Breast epithelium (tissue), 4 donors: ENCODE measurements at regions not wholly inside any gene's neighbourhood (a gene's known extent, or its start where the extent isn't known, plus 50 kb on each side); places are given as distances from the start of the nearest gene placed in this dataset.
"Not testable (repeated sequence)": the region's sequence is repeated elsewhere in the genome, so short reads cannot be mapped to it uniquely, and the experiment has no call there.

Experiments used
- DNase-seq, 2 donors: peaks; one replicate each; pipeline ENCODE4 v3.0.0-alpha.2; 2019; ENCODE audit warnings: low spot score in 2 of 2
- H3K27ac ChIP-seq, 2 donors: fragments of 200-600 bp; sonication (generic) in 1 of 2; one replicate each; pipeline ENCODE4 v1.5.1; 2016 to 2019; ENCODE audit warnings: mild to moderate bottlenecking in 1 of 2
- H3K27me3 ChIP-seq, 2 donors: fragments of 200-600 bp; sonication (generic) in 1 of 2; one replicate each; pipeline versions ENCODE4 v1.5.1 to v1.6.0; 2017 to 2019; ENCODE audit warnings: control low read depth in 1 of 2, mild to moderate bottlenecking in 1 of 2
- H3K36me3 ChIP-seq: fragments of 200-600 bp; one replicate; pipeline ENCODE4 v1.5.1; 2019
- H3K4me1 ChIP-seq, 2 donors: fragments of 200-600 bp; sonication (generic); one replicate each; pipeline ENCODE4 v1.5.1; 2016 to 2019; ENCODE audit warnings: control low read depth in 1 of 2
- H3K4me3 ChIP-seq, 3 donors: fragments of 200-600 bp; sonication (generic); 1 replicate in 2 of 3; 2 replicates in 1 of 3; pipeline ENCODE4 v1.5.1; 2016 to 2019; ENCODE audit warnings: mild to moderate bottlenecking in 3 of 3, moderate library complexity in 2 of 3
- H3K9me3 ChIP-seq, 2 donors: fragments of 200-600 bp; sonication (generic) in 1 of 2; one replicate each; pipeline ENCODE4 v1.5.1; 2016 to 2019; ENCODE audit warnings: control low read depth in 1 of 2
- POLR2A ChIP-seq: fragments of 450-650 bp; IDR thresholded peaks from one replicate; pipeline ENCODE4 v1.6.1; 2016; ENCODE audit warnings: antibody characterized with exemption, mild to moderate bottlenecking, moderate library complexity
- POLR2AphosphoS5 ChIP-seq, 3 donors: sonication (generic); formaldehyde crosslinking; IDR thresholded peaks; one replicate each; pipeline ENCODE4 v1.6.1; 2017; ENCODE audit warnings: antibody characterized with exemption in 3 of 3
- intact Hi-C: fragments of 100-400 bp; cut with DNase I; formaldehyde crosslinking; loops from one replicate; pipeline ENCODE4 v1.15.1; 2023; ENCODE audit warnings: low total_unique reads
- TF ChIP-seq, protein P1 (sequence below), 3 donors: fragments of 450-650 bp; IDR thresholded peaks; one replicate each; pipeline ENCODE4 v1.5.1; 2016 to 2017; ENCODE audit warnings: antibody characterized with exemption in 3 of 3, mild to moderate bottlenecking in 3 of 3, moderate library complexity in 3 of 3

DNA sequence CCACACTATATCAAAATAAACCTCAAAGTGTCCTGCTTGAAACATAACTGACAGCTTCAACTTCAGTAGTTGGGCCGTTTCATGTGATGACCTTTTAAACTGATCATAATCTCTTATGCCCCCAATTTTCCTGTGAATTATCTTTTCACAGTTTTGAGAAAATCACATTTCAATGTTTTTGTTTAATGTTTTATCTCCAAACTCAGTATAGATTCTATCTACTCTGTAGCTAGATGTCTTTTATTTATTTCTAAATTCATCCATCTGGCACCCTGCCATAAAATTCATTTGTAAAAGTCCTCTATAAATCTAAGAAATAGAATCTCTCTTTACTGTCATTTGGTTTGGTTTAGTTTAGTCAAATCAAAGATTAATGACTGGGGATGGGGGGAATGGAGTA is 557.3 kb downstream of the ANKRD50 start:
- H3K36me3 ChIP-seq = no peaks in the 10 kb centered on the region
- no peak overlapping the region for H3K4me3 ChIP-seq
- no peaks in the 10 kb centered on the region for H3K9me3 ChIP-seq
- DNase-seq = no peak
- no peaks in the 10 kb centered on the region for H3K4me1 ChIP-seq
- intact Hi-C loops = no loop called here
- no peak for TF ChIP-seq POLR2AphosphoS5 (IDR thresholded peaks at IDR 0.05)
- no peak overlapping the region for H3K27ac ChIP-seq
- no peaks in the 10 kb centered on the region for H3K27me3 ChIP-seq

DNA sequence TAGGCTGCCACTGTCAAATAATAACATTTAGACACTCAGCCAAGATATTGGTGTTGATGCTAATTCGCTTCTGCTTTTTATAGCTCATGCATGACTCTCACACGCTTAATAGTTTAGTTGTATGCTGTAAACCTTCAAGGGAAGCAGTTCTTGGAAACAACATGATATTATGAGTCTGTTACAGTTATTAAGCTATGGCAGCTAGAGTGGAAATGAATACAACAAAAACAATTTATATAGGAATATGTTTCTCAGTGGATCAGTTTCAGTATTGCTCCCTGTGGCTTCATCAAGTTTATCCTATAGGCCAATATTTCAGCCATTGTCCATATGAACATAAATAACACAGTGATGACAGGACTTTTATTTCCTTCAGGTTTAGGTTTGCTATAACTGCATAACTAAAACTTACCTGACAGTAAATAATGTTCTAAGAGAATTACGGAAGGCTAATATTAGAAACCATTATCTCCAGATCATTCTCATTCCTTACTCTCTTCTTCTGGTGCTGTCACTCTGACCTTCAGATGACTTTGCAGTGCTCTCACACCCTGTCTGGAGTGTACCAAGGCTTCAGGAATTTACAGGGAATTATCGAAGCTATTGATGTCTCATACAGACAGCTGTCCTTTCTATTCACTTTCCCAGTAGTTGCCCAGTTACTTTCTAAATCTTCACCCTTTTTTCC is 555.0 kb downstream of the ANKRD50 start:
- intact Hi-C loops = no loop called here
- DNase-seq = no peak
- TF ChIP-seq POLR2AphosphoS5 (IDR thresholded peaks at IDR 0.05) (no peak), POLR2A (no peak)
- TF ChIP-seq, protein P1, sequence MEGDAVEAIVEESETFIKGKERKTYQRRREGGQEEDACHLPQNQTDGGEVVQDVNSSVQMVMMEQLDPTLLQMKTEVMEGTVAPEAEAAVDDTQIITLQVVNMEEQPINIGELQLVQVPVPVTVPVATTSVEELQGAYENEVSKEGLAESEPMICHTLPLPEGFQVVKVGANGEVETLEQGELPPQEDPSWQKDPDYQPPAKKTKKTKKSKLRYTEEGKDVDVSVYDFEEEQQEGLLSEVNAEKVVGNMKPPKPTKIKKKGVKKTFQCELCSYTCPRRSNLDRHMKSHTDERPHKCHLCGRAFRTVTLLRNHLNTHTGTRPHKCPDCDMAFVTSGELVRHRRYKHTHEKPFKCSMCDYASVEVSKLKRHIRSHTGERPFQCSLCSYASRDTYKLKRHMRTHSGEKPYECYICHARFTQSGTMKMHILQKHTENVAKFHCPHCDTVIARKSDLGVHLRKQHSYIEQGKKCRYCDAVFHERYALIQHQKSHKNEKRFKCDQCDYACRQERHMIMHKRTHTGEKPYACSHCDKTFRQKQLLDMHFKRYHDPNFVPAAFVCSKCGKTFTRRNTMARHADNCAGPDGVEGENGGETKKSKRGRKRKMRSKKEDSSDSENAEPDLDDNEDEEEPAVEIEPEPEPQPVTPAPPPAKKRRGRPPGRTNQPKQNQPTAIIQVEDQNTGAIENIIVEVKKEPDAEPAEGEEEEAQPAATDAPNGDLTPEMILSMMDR (IDR thresholded peaks at IDR 0.05) = no peak
- H3K9me3 ChIP-seq = no peaks in the 10 kb centered on the region
- no peaks in the 10 kb centered on the region for H3K27me3 ChIP-seq
- H3K36me3 ChIP-seq = no peaks in the 10 kb centered on the region
- no peaks in the 10 kb centered on the region for H3K4me1 ChIP-seq
- no peak overlapping the region for H3K4me3 ChIP-seq
- H3K27ac ChIP-seq = no peak overlapping the region

DNA sequence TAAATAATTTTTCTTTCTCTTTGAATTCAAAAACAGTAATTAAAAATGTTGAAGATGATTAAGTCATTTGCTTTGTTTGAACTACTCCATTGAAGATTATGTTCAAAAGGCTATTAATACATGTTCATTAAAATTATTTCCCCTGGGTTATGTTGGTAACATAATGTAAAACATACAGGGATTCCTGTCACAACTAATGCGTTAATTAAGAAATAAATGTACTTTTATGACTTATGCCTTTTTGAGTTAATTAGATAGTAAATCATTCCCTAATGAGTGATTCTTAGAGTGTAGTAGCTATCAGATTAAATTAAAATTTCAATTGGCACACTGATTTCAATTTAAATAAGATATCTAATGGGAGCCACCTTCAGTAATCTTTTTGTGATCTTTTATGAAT is 549.1 kb downstream of the ANKRD50 start:
- no peaks in the 10 kb centered on the region for H3K36me3 ChIP-seq
- intact Hi-C loops = no loop called here
- H3K4me3 ChIP-seq = no peak overlapping the region
- no peaks in the 10 kb centered on the region for H3K9me3 ChIP-seq
- H3K27ac ChIP-seq = no peak overlapping the region
- no peaks in the 10 kb centered on the region for H3K4me1 ChIP-seq
- DNase-seq = no peak
- H3K27me3 ChIP-seq = no peaks in the 10 kb centered on the region
- TF ChIP-seq, protein P1 (IDR thresholded peaks at IDR 0.05) = no peak
- TF ChIP-seq POLR2AphosphoS5 (IDR thresholded peaks at IDR 0.05) = no peak
- TF ChIP-seq POLR2A = no peak

DNA sequence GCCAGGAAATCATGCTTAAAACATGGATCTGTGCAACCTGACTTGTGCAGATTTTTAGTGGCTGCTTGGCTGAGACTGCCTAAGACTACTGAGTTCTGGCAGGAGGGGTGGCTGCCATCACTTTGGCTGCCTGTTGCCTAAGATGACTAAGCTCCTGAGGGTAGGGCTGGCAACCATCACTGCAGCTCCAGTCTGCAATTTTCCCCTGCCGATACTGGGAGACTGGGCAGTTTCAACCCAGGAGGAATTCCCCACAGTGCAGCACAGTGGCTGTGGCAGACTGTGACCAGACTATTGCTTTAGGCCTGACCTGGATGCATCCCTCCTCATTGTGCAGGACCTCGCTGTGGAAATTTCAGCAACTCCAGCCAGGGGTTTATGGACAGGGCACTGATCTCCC is 544.9 kb downstream of the ANKRD50 start:
- intact Hi-C loops = no loop called here
- Histone ChIP-seq H3K27ac (no peak overlapping the region), H3K4me3 (no peak overlapping the region), H3K27me3 (no peaks in the 10 kb centered on the region), H3K9me3 (no peaks in the 10 kb centered on the region), H3K4me1 (no peaks in the 10 kb centered on the region), H3K36me3 (no peaks in the 10 kb centered on the region)
- DNase-seq = no peak
- no peak for TF ChIP-seq POLR2AphosphoS5 (IDR thresholded peaks at IDR 0.05)

DNA sequence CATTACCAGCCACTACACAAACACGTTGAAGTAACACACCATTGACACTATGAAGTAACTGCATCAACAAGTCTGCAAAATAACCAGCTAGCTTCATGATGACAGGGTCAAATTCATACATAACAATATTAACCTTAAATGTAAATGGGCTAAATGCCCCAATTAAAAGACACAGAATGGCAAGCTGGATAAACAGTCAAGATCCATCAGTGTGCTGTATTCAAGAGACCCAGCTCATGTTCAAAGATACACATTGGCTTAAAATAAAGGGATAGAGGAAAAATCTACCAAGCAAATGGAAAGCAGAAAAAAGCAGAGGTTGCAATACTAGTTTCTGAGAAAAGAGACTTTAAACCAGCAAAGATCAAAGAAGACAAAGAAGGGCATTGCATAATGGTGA is 543.0 kb downstream of the ANKRD50 start:
- H3K36me3 ChIP-seq, intact Hi-C loops, DNase-seq, H3K9me3 ChIP-seq, H3K4me3 ChIP-seq, H3K4me1 ChIP-seq, H3K27me3 ChIP-seq, H3K27ac ChIP-seq: not testable (repeated sequence)

DNA sequence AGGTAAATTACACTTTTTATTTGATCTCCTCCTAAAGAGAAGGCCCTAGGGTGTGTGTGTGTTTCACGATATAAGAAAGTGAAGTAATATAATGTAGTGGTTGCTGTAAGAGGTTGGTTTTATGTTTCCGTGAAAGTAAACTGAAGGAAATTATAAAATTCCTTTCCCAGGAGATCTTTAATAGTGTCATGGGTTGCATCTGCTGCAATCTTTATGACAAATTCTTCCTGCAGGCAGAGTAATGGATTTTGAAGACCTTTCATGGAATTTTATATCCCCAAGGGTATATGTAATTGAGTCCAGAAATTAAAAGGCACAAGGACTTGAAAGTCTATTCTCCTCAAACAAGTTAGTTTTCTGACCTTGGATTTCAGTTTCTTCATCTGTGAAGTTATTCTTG is 538.6 kb downstream of the ANKRD50 start:
- Histone ChIP-seq H3K27me3 (no peaks in the 10 kb centered on the region), H3K4me1 (no peaks in the 10 kb centered on the region), H3K4me3 (no peak overlapping the region), H3K9me3 (no peaks in the 10 kb centered on the region), H3K27ac (no peak overlapping the region), H3K36me3 (no peaks in the 10 kb centered on the region)
- intact Hi-C loops = no loop called here
- DNase-seq = no peak
- TF ChIP-seq POLR2A (no peak), POLR2AphosphoS5 (IDR thresholded peaks at IDR 0.05) (no peak)
- TF ChIP-seq, protein P1 (IDR thresholded peaks at IDR 0.05) = no peak
